ENCODE measurements at regions not wholly inside any gene's neighbourhood (a gene's known extent, or its start where the extent isn't known, plus 50 kb on each side); places are given as distances from the start of the nearest gene placed in this dataset.

- DNase-seq, result no peak
- Histone ChIP-seq H3K4me3 (ENCODE audit: low read depth in 2 of 2, low read length in 1 of 2) (no peak overlapping the region), H4K20me1 (ENCODE audit: insufficient read depth) (no peaks in the 10 kb centered on the region), H3K36me3 (replicated peaks in 1 of 2; ENCODE audit: control insufficient read depth in 1 of 2, insufficient read depth in 2 of 2, low read length in 1 of 2) (no peaks in the 10 kb centered on the region), H2AFZ (ENCODE audit: low read depth) (no peak overlapping the region), H3K4me1 (ENCODE audit: control insufficient read depth in 1 of 2, insufficient read depth in 2 of 2, low read depth in 1 of 2, low read length in 1 of 2) (no peaks in the 10 kb centered on the region), H3F3A (replicated peaks; ENCODE audit: insufficient read depth) (no peaks in the 10 kb centered on the region), H3K27me3 (ENCODE audit: insufficient read depth) (no peaks in the 10 kb centered on the region; the same call in 1 of the 2 replicates), H3K27ac (ENCODE audit: low read depth in 2 of 2, low read length in 1 of 2) (no peak overlapping the region), H3K9me3 (no peaks in the 10 kb centered on the region), H3K9me2 (no peaks in the 10 kb centered on the region), H3K79me2 (ENCODE audit: insufficient read depth) (no peaks in the 10 kb centered on the region), H3K9ac (no peak overlapping the region), H3K4me2 (no peak overlapping the region)
- 0% methylated on average over 1 of the region's 1 CpG for WGBS (ENCODE audit: low lambda C conversion rate)
- POLR2A ChIA-PET, result no interaction called here
- TF ChIP-seq YY1 (IDR thresholded peaks at IDR 0.05; ENCODE audit: low read depth) (no peak), ELF1 (IDR thresholded peaks at IDR 0.05) (no peak)
- CTCF ChIA-PET, result no interaction called here
Observed at GRCh38 chr7:114158854-114159253, 240.0 kb upstream of the PPP1R3A start.

- no peak for DNase-seq
- Histone ChIP-seq H3K36me3 (replicated peaks in 1 of 2; ENCODE audit: control insufficient read depth in 1 of 2, insufficient read depth in 2 of 2, low read length in 1 of 2) (no peaks in the 10 kb centered on the region), H4K20me1 (ENCODE audit: insufficient read depth) (no peaks in the 10 kb centered on the region), H3K9me2 (no peaks in the 10 kb centered on the region), H3K4me2 (no peak overlapping the region), H3K9me3 (no peaks in the 10 kb centered on the region), H3K4me1 (ENCODE audit: control insufficient read depth in 1 of 2, insufficient read depth in 2 of 2, low read depth in 1 of 2, low read length in 1 of 2) (no peaks in the 10 kb centered on the region), H3K27me3 (ENCODE audit: insufficient read depth) (no peaks in the 10 kb centered on the region), H3K4me3 (ENCODE audit: low read depth in 2 of 2, low read length in 1 of 2) (no peak overlapping the region), H3F3A (replicated peaks; ENCODE audit: insufficient read depth) (no peaks in the 10 kb centered on the region), H3K27ac (ENCODE audit: low read depth in 2 of 2, low read length in 1 of 2) (no peak overlapping the region), H3K79me2 (ENCODE audit: insufficient read depth) (no peaks in the 10 kb centered on the region), H2AFZ (ENCODE audit: low read depth) (no peak overlapping the region), H3K9ac (no peak overlapping the region)
- TF ChIP-seq USF1 (IDR thresholded peaks at IDR 0.05; ENCODE audit: borderline replicate concordance, low read depth) (no peak), YY1 (IDR thresholded peaks at IDR 0.05; ENCODE audit: low read depth) (no peak), CHD2 (IDR thresholded peaks at IDR 0.05; ENCODE audit: low read length, partially characterized antibody) (no peak), NRF1 (IDR thresholded peaks at IDR 0.05; ENCODE audit: low read depth, low read length) (no peak), RAD21 (IDR thresholded peaks at IDR 0.05; ENCODE audit: low read length) (no peak), GATA2 (CRISPR knock-in tag; IDR thresholded peaks at IDR 0.05) (no peak), POLR2AphosphoS5 (IDR thresholded peaks at IDR 0.05; ENCODE audit: low read depth, low read length) (no peak), MXI1 (IDR thresholded peaks at IDR 0.05; ENCODE audit: low read depth, low read length) (no peak), RFX5 (IDR thresholded peaks at IDR 0.05; ENCODE audit: low read length) (no peak), REST (IDR thresholded peaks at IDR 0.05; ENCODE audit: low read depth, low read length) (no peak), SIN3A (IDR thresholded peaks at IDR 0.05; ENCODE audit: borderline replicate concordance, low read depth, low read length) (no peak), MAX (IDR thresholded peaks at IDR 0.05; ENCODE audit: low read depth) (no peak), ELF1 (IDR thresholded peaks at IDR 0.05) (no peak), EP300 (IDR thresholded peaks at IDR 0.05; ENCODE audit: borderline replicate concordance in 1 of 2, low read depth in 1 of 2, low read length in 1 of 2) (no peak), SMC3 (IDR thresholded peaks at IDR 0.05; ENCODE audit: low read depth, low read length) (no peak), JUND (IDR thresholded peaks at IDR 0.05) (no peak), TEAD4 (IDR thresholded peaks at IDR 0.05; ENCODE audit: borderline replicate concordance, insufficient read depth) (no peak)
- ChIA-PET CTCF (no interaction called here), POLR2A (no interaction called here)
- 2% methylated on average over 3 of the region's 3 CpGs for WGBS (ENCODE audit: low lambda C conversion rate)
Observed at GRCh38 chr7:114158275-114158674, 239.5 kb upstream of the PPP1R3A start.

Data from SK-N-SH (cell line).